GM23338 (cell line): ENCODE measurements at regions not wholly inside any gene's neighbourhood (a gene's known extent, or its start where the extent isn't known, plus 50 kb on each side); places are given as distances from the start of the nearest gene placed in this dataset.

Experiments used
- ATAC-seq: fragments of 200-7000 bp; cut with Tn5 transposase; 3 replicates; pipeline ENCODE4 v1.9.1; 2020
- DNase-seq: peaks from one replicate; pipeline ENCODE4 v3.0.0-alpha.2; 2015; ENCODE audit warnings: low spot score
- H2AFZ ChIP-seq: fragments of 200-600 bp; sonication (generic); 2 replicates; pipeline ENCODE4 v1.8.0; 2016; ENCODE audit warnings: antibody characterized with exemption, mild to moderate bottlenecking, moderate library complexity
- H3F3A ChIP-seq: fragments of 200-600 bp; sonication (generic); replicated peaks from 2 replicates; pipeline ENCODE4 v1.8.0; 2017; ENCODE audit warnings: antibody characterized with exemption, mixed run types, low read depth
- H3K27ac ChIP-seq: fragments of 200-600 bp; sonication (generic); 2 replicates; pipeline ENCODE4 v1.6.1; 2016; ENCODE audit warnings: low read depth
- H3K27me3 ChIP-seq: fragments of 200-600 bp; sonication (generic); 2 replicates; pipeline ENCODE4 v1.8.0; 2016; ENCODE audit warnings: mild to moderate bottlenecking, mixed run types, moderate library complexity; ENCODE audit not compliant: insufficient read depth
- H3K36me3 ChIP-seq: fragments of 200-600 bp; sonication (generic); 2 replicates; pipeline ENCODE4 v1.8.0; 2016; ENCODE audit warnings: mild to moderate bottlenecking; ENCODE audit not compliant: insufficient read depth
- H3K4me1 ChIP-seq: fragments of 200-600 bp; sonication (generic); 2 replicates; pipeline ENCODE4 v1.8.0; 2016; ENCODE audit warnings: mild to moderate bottlenecking, moderate library complexity; ENCODE audit not compliant: insufficient read depth
- H3K4me2 ChIP-seq: fragments of 200-600 bp; sonication (generic); 2 replicates; pipeline ENCODE4 v1.7.1; 2017; ENCODE audit warnings: mixed run types
- H3K4me3 ChIP-seq: fragments of 200-600 bp; sonication (generic); 2 replicates; pipeline ENCODE4 v1.6.1; 2016; ENCODE audit warnings: mixed run types
- H3K79me2 ChIP-seq: fragments of 200-600 bp; sonication (generic); replicated peaks from 2 replicates; pipeline ENCODE4 v1.8.0; 2017; ENCODE audit warnings: mild to moderate bottlenecking; ENCODE audit not compliant: insufficient read depth
- H3K9me2 ChIP-seq: fragments of 200-600 bp; sonication (generic); 2 replicates; pipeline ENCODE4 v1.8.0; 2017; ENCODE audit not compliant: insufficient read depth
- H4K20me1 ChIP-seq: fragments of 200-600 bp; sonication (generic); replicated peaks from 2 replicates; pipeline ENCODE4 v1.8.0; 2017; ENCODE audit warnings: mild to moderate bottlenecking; ENCODE audit not compliant: insufficient read depth
- H3K27ac Mint-ChIP-seq: 2 replicates; pipeline ENCODE4 v1.8.0; 2020; ENCODE audit warnings: inconsistent platforms, mild to moderate bottlenecking, moderate library complexity, mixed read lengths
- H3K27me3 Mint-ChIP-seq: 3 replicates; pipeline ENCODE4 v1.8.0; 2022; ENCODE audit warnings: low read depth, mild to moderate bottlenecking, moderate library complexity, mixed read lengths, inconsistent platforms; ENCODE audit not compliant: insufficient read depth, poor library complexity
- H3K36me3 Mint-ChIP-seq: 3 replicates; pipeline ENCODE4 v1.8.0; 2021; ENCODE audit warnings: low read depth, mild to moderate bottlenecking, inconsistent platforms, moderate library complexity, mixed read lengths
- H3K4me1 Mint-ChIP-seq: 3 replicates; pipeline ENCODE4 v1.8.0; 2020; ENCODE audit warnings: mild to moderate bottlenecking, inconsistent platforms, mixed read lengths
- H3K4me3 Mint-ChIP-seq: 3 replicates; pipeline ENCODE4 v1.8.0; 2021; ENCODE audit warnings: moderate library complexity, mild to moderate bottlenecking, inconsistent platforms, mixed read lengths
- H3K9me3 Mint-ChIP-seq: 3 replicates; pipeline ENCODE4 v1.8.0; 2020; ENCODE audit warnings: moderate library complexity, mild to moderate bottlenecking, inconsistent platforms, mixed read lengths
- CREB1 ChIP-seq: fragments of 250-450 bp; sonication (Bioruptor Pico); IDR thresholded peaks from 2 replicates; pipeline ENCODE4 v1.5.0; 2020; ENCODE audit warnings: low read depth, mild to moderate bottlenecking, moderate library complexity
- CTCF ChIP-seq, 2 experiments: fragments of 200-600 bp in 1 of 2; sonication (generic) in 1 of 2; conservative IDR thresholded peaks; 2 replicates each; pipeline versions ENCODE4 v1.5.1 to v1.6.1; 2016 to 2017; ENCODE audit warnings: antibody characterized with exemption in 2 of 2, low read depth in 2 of 2, mild to moderate bottlenecking in 2 of 2, moderate library complexity in 1 of 2
- ETS1 ChIP-seq: IDR thresholded peaks from 2 replicates; pipeline ENCODE4 v1.6.1; 2016; ENCODE audit warnings: antibody characterized with exemption
- EZH2 ChIP-seq: fragments of 200-600 bp; sonication (generic); IDR thresholded peaks from one replicate; pipeline ENCODE4 v1.8.0; 2017; ENCODE audit warnings: antibody characterized with exemption, mild to moderate bottlenecking, low read depth; ENCODE audit not compliant: unreplicated experiment
- EZH2phosphoT487 ChIP-seq: fragments of 200-600 bp; sonication (generic); IDR thresholded peaks from one replicate; pipeline ENCODE4 v1.8.1; 2018; ENCODE audit warnings: antibody characterized with exemption; ENCODE audit not compliant: unreplicated experiment
- JUNB ChIP-seq: IDR thresholded peaks from one replicate; pipeline ENCODE4 v1.6.1; 2016; ENCODE audit warnings: antibody characterized with exemption; ENCODE audit not compliant: unreplicated experiment
- NANOG ChIP-seq: IDR thresholded peaks from 2 replicates; pipeline ENCODE4 v1.6.1; 2016; ENCODE audit warnings: antibody characterized with exemption, borderline replicate concordance
- POLR2AphosphoS5 ChIP-seq: IDR thresholded peaks from 2 replicates; pipeline ENCODE4 v1.6.1; 2016; ENCODE audit warnings: antibody characterized with exemption, low read depth
- REST ChIP-seq: IDR thresholded peaks from one replicate; pipeline ENCODE4 v1.6.1; 2018; ENCODE audit warnings: antibody characterized with exemption; ENCODE audit not compliant: unreplicated experiment
- STAT1 ChIP-seq: IDR thresholded peaks from one replicate; pipeline ENCODE4 v1.6.1; 2016; ENCODE audit warnings: antibody characterized with exemption; ENCODE audit not compliant: unreplicated experiment
- ZNF114 ChIP-seq: fragments of 250-450 bp; sonication (Bioruptor Pico); IDR thresholded peaks from 2 replicates; pipeline ENCODE4 v1.5.0; 2020; ENCODE audit warnings: mild to moderate bottlenecking, moderate library complexity
- ZNF331 ChIP-seq: fragments of 250-450 bp; sonication (Bioruptor Pico); IDR thresholded peaks from 2 replicates; pipeline ENCODE4 v1.5.0; 2020; ENCODE audit warnings: low read depth, mild to moderate bottlenecking, moderate library complexity
- ZNF462 ChIP-seq: fragments of 250-450 bp; sonication (Bioruptor Pico); IDR thresholded peaks from 2 replicates; pipeline ENCODE4 v1.5.0; 2020; ENCODE audit warnings: mild to moderate bottlenecking, moderate library complexity

GRCh38 chr3:103705641-103706040 is 1270.8 kb downstream of the ZPLD1 start:
- Mint-ChIP-seq H3K4me3 (no peak overlapping the region), H3K27ac (no peak overlapping the region), H3K9me3 (no peaks in the 10 kb centered on the region), H3K4me1 (no peaks in the 10 kb centered on the region), H3K27me3 (no peaks in the 10 kb centered on the region), H3K36me3 (no peaks in the 10 kb centered on the region)
- Histone ChIP-seq H3K27ac (no peak overlapping the region), H3K27me3 (no peaks in the 10 kb centered on the region), H2AFZ (no peak overlapping the region), H3K36me3 (no peaks in the 10 kb centered on the region), H3K79me2 (no peaks in the 10 kb centered on the region), H3K9me2 (no peaks in the 10 kb centered on the region), H4K20me1 (no peaks in the 10 kb centered on the region), H3K4me2 (no peak overlapping the region), H3K4me1 (no peaks in the 10 kb centered on the region), H3K4me3 (no peak overlapping the region), H3F3A (no peaks in the 10 kb centered on the region)
- DNase-seq: no peak
- ATAC-seq: no peak
- TF ChIP-seq EZH2phosphoT487 (no peak), STAT1 (no peak), NANOG (no peak), ETS1 (no peak), JUNB (no peak), ZNF462 (CRISPR knock-in tag) (no peak), REST (no peak), ZNF114 (CRISPR knock-in tag) (no peak), EZH2 (no peak), CREB1 (CRISPR knock-in tag) (no peak), CTCF (conservative IDR thresholded peaks at IDR 0.05; ENCODE audit: low read depth in 2 of 2) (no peak), ZNF331 (CRISPR knock-in tag) (no peak), POLR2AphosphoS5 (no peak)
